GM23248 (cell line): ENCODE measurements at regions not wholly inside any gene's neighbourhood (a gene's known extent, or its start where the extent isn't known, plus 50 kb on each side); places are given as distances from the start of the nearest gene placed in this dataset.

Experiments used
- EZH2 ChIP-seq: fragments of 200-600 bp; sonication (generic); IDR thresholded peaks from 2 replicates; pipeline ENCODE4 v1.6.1; 2018; ENCODE audit warnings: antibody characterized with exemption, mild to moderate bottlenecking; ENCODE audit not compliant: insufficient read depth, poor library complexity, severe bottlenecking
- EZH2phosphoT487 ChIP-seq: fragments of 200-600 bp; sonication (generic); IDR thresholded peaks from 2 replicates; pipeline ENCODE4 v1.6.1; 2018; ENCODE audit warnings: antibody characterized with exemption, moderate library complexity, mild to moderate bottlenecking, low read depth; ENCODE audit not compliant: insufficient read depth

DNA sequence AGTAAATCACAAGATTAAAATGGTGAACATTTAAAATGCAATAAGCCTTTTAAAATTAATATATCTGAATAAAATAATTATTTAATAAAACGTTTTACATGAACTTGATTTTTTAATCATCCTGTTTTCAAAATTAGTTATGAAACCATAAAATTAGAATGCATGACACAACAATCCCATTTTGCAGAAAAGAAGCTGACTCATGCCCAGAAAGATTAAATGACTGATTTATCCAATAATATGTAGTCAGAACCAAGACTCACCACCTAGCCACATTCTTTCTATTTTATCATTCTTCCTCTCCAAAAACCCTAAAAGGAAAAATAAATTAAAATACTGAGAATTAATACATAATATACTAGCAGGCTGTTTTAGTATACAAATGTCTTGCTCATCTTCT, 83.0 kb upstream of the LGR5 start:
- TF ChIP-seq EZH2phosphoT487 (no peak), EZH2 (no peak)
